ENCODE measurements at regions not wholly inside any gene's neighbourhood (a gene's known extent, or its start where the extent isn't known, plus 50 kb on each side); places are given as distances from the start of the nearest gene placed in this dataset.

DNA sequence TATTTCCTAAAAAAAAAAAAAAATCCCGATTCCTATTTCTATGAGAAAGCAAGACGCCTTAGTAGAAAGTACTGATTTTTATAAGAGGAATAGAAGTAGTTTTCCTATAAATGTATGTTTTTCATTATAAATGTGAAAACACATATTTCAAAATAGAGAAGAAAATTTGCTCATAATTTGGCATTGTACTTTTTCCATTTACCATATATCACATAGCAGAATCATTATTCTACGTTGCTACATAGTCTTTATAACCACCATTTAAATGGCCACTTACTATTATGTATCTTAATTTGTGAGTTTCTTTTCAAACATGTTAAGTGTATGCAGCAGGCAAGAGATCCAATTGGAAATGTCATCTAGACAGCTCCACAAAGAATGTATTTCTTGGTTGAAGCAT is 99.0 kb downstream of the CCDC34 start:
- no peak for DNase-seq
- no peak for TF ChIP-seq POLR2AphosphoS5 (IDR thresholded peaks at IDR 0.05)
- no peak for TF ChIP-seq POLR2A (IDR thresholded peaks at IDR 0.05)
- TF ChIP-seq, protein P1, sequence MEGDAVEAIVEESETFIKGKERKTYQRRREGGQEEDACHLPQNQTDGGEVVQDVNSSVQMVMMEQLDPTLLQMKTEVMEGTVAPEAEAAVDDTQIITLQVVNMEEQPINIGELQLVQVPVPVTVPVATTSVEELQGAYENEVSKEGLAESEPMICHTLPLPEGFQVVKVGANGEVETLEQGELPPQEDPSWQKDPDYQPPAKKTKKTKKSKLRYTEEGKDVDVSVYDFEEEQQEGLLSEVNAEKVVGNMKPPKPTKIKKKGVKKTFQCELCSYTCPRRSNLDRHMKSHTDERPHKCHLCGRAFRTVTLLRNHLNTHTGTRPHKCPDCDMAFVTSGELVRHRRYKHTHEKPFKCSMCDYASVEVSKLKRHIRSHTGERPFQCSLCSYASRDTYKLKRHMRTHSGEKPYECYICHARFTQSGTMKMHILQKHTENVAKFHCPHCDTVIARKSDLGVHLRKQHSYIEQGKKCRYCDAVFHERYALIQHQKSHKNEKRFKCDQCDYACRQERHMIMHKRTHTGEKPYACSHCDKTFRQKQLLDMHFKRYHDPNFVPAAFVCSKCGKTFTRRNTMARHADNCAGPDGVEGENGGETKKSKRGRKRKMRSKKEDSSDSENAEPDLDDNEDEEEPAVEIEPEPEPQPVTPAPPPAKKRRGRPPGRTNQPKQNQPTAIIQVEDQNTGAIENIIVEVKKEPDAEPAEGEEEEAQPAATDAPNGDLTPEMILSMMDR (IDR thresholded peaks at IDR 0.05 in 8 of 11, conservative IDR thresholded peaks at IDR 0.05 in 3 of 11), result no peak
- intact Hi-C loops (cut with DNase I; ENCODE audit: low total_unique reads), result no loop called here
- no peak overlapping the region for H3K27ac ChIP-seq
- WGBS, 5 donors, result 65 to 96% (median 79%) methylated on average over 3 of the region's 3 CpGs
- H3K27me3 ChIP-seq (replicated peaks in 1 of 7), result no peaks in the 10 kb centered on the region
- no peaks in the 10 kb centered on the region for H3K9me3 ChIP-seq
- no peak overlapping the region for H3K4me3 ChIP-seq
- no peaks in the 10 kb centered on the region for H3K4me1 ChIP-seq
- H3K36me3 ChIP-seq, result no peaks in the 10 kb centered on the region

DNA sequence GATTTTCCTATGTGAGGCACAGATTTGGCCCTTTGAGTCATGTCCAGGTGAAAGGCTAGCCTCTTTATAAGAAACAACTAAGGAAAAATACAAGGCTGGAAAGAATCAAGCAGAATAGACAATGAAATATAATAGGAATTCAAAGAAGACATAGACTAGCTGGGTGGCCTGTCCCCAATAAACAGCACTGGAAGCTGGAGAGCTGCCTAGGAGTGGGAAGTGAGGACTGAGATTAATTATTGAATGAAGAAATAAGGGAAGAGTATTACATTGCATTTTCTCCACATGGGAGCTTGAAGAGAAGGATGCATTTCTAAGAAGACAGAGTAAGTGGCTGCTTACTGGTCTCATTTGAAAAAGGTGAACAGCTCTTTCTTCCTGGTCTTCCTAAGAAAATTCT is 100.0 kb downstream of the CCDC34 start:
- DNase-seq, result no peak
- TF ChIP-seq, protein P1 (IDR thresholded peaks at IDR 0.05 in 8 of 11, conservative IDR thresholded peaks at IDR 0.05 in 3 of 11), result no peak
- no peak for TF ChIP-seq POLR2A (IDR thresholded peaks at IDR 0.05)
- no peak for TF ChIP-seq POLR2AphosphoS5 (IDR thresholded peaks at IDR 0.05)
- no peaks in the 10 kb centered on the region for H3K27me3 ChIP-seq (replicated peaks in 1 of 7)
- no peak overlapping the region for H3K4me3 ChIP-seq
- H3K36me3 ChIP-seq, result no peaks in the 10 kb centered on the region
- H3K9me3 ChIP-seq, result no peaks in the 10 kb centered on the region
- H3K27ac ChIP-seq, result no peak overlapping the region
- intact Hi-C loops (cut with DNase I; ENCODE audit: low total_unique reads), result no loop called here
- no peaks in the 10 kb centered on the region for H3K4me1 ChIP-seq

DNA sequence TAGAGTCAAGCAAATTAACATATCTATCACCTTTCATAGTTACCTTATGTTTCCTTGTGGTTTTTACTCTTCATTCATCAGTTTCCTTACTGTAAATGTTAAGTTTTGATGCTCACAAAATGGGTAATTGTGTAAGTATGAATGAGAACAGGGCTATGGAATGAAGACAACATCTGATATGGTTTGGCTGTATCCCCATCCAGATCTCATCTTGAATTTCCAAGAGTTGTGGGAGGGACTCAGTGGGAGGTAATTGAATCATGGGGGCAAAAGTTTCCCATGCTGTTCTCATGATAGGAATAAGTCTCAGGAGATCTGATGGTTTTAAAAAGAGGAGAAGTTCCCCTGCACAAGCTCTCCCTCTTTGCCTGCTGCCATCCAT is 107.6 kb downstream of the CCDC34 start:
- Histone ChIP-seq H3K27ac (no peak overlapping the region), H3K4me1 (no peaks in the 10 kb centered on the region), H3K27me3 (replicated peaks in 1 of 7) (no peaks in the 10 kb centered on the region), H3K9me3 (no peaks in the 10 kb centered on the region), H3K4me3 (no peak overlapping the region), H3K36me3 (no peaks in the 10 kb centered on the region)
- TF ChIP-seq POLR2A (IDR thresholded peaks at IDR 0.05) (no peak), POLR2AphosphoS5 (IDR thresholded peaks at IDR 0.05) (no peak)
- TF ChIP-seq, protein P1 (IDR thresholded peaks at IDR 0.05 in 8 of 11, conservative IDR thresholded peaks at IDR 0.05 in 3 of 11), result no peak
- intact Hi-C loops (cut with DNase I; ENCODE audit: low total_unique reads), result no loop called here
- no peak for DNase-seq

DNA sequence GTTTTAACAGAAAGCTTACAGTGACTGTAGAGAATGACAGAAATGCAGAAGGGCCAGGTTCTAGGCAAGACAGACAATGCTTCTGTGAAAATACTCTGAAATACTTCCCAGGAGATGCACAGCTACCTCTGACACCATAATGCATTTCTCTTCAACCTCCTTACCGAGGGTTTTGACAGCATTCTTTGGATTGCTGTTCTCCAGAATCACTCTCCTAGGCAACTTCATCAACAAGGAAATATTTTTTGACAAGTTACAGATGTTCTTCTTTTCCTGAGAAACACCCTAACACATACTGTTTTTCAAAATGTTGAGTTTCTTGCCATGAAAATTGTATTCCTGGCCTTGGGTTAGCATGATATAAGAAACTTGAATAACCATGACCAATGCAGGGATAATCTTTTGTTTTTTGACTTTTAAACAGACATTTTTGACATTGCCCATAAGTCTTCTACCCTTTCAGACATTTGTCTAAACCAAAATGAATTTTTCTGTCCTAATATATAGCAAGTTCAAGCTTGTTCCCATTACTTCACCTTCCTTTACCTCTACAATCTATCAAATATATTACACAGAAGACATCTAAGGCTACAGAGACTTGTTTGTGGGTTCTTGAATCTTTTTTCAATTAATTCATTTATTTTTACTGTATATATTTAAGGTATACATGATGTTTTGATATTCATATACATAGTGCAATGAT is 108.1 kb downstream of the CCDC34 start:
- intact Hi-C loops (cut with DNase I; ENCODE audit: low total_unique reads), result no loop called here
- H3K4me1 ChIP-seq, result no peaks in the 10 kb centered on the region
- no peaks in the 10 kb centered on the region for H3K9me3 ChIP-seq
- H3K36me3 ChIP-seq, result no peaks in the 10 kb centered on the region
- WGBS, 5 donors, result 53 to 75% (median 60%) methylated on average over 1 of the region's 1 CpG
- no peak overlapping the region for H3K27ac ChIP-seq
- DNase-seq, result no peak
- no peak overlapping the region for H3K4me3 ChIP-seq
- no peaks in the 10 kb centered on the region for H3K27me3 ChIP-seq (replicated peaks in 1 of 7)
- TF ChIP-seq POLR2A (IDR thresholded peaks at IDR 0.05), result no peak
- no peak for TF ChIP-seq POLR2AphosphoS5 (IDR thresholded peaks at IDR 0.05)
- TF ChIP-seq, protein P1 (IDR thresholded peaks at IDR 0.05 in 8 of 11, conservative IDR thresholded peaks at IDR 0.05 in 3 of 11), result no peak
